Esophagus squamous epithelium (tissue), 4 donors: ENCODE measurements at regions not wholly inside any gene's neighbourhood (a gene's known extent, or its start where the extent isn't known, plus 50 kb on each side); places are given as distances from the start of the nearest gene placed in this dataset.

Experiments used
- CTCF ChIP-seq, 6 experiments: fragments of 450-650 bp in 4 of 6; fragments of 200-600 bp in 2 of 6; sonication (generic) in 2 of 6; IDR thresholded peaks; one replicate each; pipeline ENCODE4 v1.5.1; 2016 to 2019; ENCODE audit warnings: antibody characterized with exemption in 6 of 6, mild to moderate bottlenecking in 4 of 6, moderate library complexity in 4 of 6
- POLR2A ChIP-seq, 4 donors: fragments of 450-650 bp; IDR thresholded peaks; one replicate each; pipeline ENCODE4 v1.6.1; 2017; ENCODE audit warnings: antibody characterized with exemption in 4 of 4, mild to moderate bottlenecking in 4 of 4, moderate library complexity in 3 of 4

GRCh38 chr19:27986299-27986698 lies 1226.7 kb downstream of the UQCRFS1 start:
- TF ChIP-seq CTCF (IDR thresholded peaks at IDR 0.05) (no peak), POLR2A (IDR thresholded peaks at IDR 0.05) (no peak)
